GM19455 (cell line): ENCODE measurements at regions not wholly inside any gene's neighbourhood (a gene's known extent, or its start where the extent isn't known, plus 50 kb on each side); places are given as distances from the start of the nearest gene placed in this dataset.

Source experiments
- ATAC-seq: cut with Tn5 transposase; IDR thresholded peaks from one replicate; pipeline ENCODE4 v1.9.1; 2021; ENCODE audit not compliant: unreplicated experiment

- ATAC-seq = no peak
Measured at GRCh38 chr12:19855851-19856250, 416.6 kb downstream of the AEBP2 start.

- ATAC-seq = no peak
Measured at GRCh38 chr12:19856389-19856788, 417.1 kb downstream of the AEBP2 start.

DNA sequence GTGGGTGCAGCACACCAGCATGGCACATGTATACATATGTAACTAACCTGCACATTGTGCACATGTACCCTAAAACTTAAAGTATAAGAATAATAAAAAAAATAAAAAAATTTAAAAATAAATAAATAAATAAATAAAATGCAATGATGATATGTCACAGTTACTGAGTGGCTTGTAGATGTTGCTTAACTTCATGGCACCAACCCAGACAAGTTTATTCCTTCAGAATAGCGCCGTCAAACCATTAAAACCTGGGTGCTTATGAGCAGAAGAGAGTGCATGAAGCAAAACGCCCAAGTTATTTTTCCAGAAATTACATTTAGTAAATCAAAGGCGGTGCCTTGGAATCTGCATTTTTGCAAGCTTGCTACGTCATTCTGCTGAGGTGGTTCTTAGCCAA lies 417.9 kb downstream of the AEBP2 start:
- ATAC-seq = no peak

DNA sequence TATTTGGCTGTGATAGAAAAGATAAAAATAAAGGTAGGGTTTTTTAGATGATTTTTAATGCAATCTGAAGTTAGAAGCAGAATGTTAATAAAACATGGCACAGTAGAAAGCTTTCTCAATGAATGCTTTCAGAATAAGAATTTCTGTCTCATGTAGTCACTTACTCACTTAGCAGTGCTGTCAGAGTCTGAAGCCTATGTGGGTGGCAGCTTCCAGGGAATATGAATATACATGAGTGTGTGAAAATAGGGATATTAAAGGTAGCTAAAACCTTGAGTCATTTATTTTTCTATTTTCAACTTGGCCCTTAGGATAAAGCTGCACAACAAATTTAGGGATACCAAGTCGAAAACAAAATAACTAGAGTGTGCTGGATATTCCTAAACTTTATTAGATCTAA lies 427.9 kb downstream of the AEBP2 start:
- ATAC-seq = no peak

DNA sequence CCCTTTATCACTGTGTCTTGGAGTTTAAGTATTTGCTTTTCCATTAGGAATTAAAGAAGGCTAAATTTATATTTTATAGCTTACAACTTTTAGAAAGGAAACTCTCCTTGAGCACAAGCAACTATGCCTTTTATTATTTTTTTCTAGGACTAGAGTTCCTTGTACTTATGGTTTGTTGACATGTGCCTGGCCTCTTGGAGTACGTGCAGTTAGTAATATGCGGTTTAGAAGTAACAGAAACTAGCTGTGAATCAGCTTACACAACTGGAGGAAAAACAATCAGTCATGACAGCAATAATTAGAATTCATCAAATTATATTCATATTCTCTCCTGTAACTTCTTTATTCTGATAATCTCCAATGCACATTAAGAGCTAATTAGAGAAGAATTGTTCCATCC lies 428.7 kb downstream of the AEBP2 start:
- ATAC-seq = no peak

DNA sequence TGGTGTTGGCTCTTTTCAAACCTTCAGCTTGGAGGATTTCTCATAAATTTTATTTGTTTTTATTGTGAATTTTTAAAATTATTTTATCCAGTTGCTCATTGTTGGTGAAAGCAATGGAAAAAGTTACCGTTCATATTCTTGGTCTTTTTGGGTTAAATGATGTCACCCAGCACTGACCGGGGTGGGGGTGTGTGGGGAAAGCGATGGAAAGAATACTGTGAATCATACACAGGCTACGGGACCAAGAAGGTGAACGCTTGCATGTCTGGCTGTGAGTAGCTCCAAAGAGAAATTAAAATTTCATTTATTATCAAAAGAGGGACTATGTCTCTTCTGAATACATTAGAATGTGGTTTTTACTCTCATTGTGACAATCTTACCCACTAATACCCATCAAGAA lies 430.1 kb downstream of the AEBP2 start:
- ATAC-seq = no peak

DNA sequence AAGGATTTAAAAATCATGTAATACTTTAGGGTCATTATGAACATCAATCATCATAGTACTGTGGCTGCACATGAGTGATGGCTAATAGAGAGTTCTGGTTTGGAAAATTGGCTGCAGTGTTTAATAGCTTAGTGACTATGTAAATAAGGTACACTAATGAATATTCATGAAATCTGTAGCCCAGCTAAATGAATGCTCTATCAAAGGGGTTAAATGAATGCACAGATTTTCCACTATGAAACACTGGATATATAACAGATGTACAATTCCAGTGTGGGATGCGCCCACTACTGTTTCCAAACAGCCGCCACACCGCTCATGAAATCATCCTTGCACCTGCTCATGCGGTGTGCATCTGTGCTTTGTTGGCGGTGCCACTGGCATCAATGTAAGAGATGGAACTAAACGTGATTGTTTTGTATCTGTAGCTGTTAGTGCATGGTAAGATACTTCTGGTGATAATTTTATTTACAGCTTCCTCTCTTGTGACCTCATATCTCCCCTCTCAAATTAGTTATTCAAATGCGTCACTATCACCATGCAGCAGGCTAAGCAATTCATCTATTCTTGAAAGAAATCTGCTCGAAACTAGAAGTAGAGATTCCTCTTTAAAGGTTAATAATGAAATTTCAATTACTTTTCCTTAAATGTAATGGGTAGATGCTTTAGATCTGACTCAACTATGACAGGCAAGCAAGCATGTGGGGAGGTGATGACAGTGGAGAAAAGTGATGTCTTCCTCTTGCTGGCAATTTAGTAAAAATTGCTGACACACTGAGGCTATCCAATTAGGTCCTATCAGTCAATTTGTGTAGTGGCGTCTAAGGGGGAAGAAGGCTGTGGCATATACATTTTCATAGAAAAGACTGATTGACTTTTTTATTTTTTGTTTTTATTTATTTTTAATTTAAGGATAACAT lies 433.6 kb downstream of the AEBP2 start:
- ATAC-seq = no peak

- no peak for ATAC-seq
Measured at GRCh38 chr12:19880076-19880475, 440.8 kb downstream of the AEBP2 start.

GRCh38 chr12:19880721-19881120 lies 441.4 kb downstream of the AEBP2 start:
- ATAC-seq = no peak

DNA sequence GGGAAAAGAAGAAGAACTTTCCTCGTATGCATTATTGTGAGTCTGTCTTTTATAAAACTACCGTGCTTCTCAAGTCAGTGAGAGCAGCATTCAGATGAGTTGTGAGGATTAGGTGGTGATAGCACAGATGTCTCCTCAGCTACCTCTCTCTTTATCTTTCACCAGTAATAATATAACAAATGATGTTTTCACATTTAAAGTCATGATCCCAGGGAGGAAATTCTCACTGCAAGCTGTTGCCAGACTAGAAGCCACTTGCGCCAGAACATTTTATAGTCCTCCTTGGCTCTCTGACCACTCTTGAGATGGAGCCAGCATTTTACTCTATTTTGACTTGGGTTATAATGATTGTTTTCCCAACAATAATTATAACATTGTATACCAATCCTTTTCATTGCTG lies 443.1 kb downstream of the AEBP2 start:
- no peak for ATAC-seq

DNA sequence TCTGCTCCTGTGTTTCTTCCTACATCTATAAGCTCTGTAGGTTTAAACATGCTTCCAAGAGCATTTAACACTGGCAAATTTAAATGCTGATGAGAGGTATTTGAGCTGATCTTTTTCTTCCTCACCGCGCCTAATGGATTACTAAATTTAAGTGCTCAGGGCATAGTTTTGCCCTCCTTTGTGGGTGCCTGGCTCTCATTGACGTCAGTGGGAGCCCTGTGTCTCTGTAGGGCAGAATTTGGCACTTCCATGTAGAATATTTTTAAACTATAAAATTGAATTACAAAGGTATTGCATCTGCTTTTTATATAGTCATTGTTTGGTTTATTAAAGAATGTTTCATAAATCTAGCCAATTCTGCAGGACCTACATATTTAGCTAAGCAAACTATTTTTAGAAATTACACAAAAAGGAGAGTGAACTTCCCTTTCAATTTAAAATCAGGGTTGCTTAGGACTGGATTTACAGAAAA lies 444.8 kb downstream of the AEBP2 start:
- no peak for ATAC-seq

- no peak for ATAC-seq
Measured at GRCh38 chr12:19885093-19885812, 446.0 kb downstream of the AEBP2 start.

- no peak for ATAC-seq
Measured at GRCh38 chr12:19886065-19886464, 446.8 kb downstream of the AEBP2 start.

GRCh38 chr12:19886639-19887064 lies 447.4 kb downstream of the AEBP2 start:
- ATAC-seq = no peak

GRCh38 chr12:19890024-19890423 lies 450.7 kb downstream of the AEBP2 start:
- ATAC-seq = no peak

DNA sequence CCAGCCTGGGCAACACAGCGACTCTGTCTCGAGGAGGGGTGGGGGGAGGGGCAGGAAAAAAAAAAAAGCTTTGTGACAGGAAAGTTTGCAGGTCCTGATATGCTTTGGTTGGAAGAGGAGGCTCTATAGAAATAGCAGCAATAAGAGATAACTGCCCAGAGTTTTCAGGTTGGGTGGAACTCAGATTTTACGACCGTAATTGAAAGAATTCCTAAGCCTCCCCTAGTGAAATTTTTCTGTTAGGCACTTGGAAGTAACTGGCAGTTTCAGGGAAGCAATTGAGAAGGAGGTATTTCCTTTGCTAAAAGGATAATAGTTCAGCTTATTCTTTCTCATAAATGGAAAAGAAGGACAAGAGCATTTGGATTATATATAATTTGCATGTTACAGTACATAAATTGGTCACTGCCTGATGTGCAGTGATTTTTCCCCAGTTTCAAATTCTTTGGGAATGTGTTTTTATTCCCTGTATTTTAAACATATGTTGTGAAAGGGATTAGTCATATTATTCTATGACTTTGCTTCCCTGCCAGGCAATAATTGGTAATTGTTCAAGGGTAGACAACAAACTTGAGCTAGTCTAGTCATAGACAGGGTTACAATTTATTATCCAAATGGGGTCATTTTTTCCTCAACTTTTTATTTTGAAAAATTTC lies 452.8 kb downstream of the AEBP2 start:
- no peak for ATAC-seq

GRCh38 chr12:19893514-19893913 lies 454.2 kb downstream of the AEBP2 start:
- ATAC-seq = no peak

- no peak for ATAC-seq
Measured at GRCh38 chr12:19894050-19894449, 454.8 kb downstream of the AEBP2 start.

GRCh38 chr12:19894803-19895202 lies 455.5 kb downstream of the AEBP2 start:
- peak; percentile 86 for ATAC-seq

DNA sequence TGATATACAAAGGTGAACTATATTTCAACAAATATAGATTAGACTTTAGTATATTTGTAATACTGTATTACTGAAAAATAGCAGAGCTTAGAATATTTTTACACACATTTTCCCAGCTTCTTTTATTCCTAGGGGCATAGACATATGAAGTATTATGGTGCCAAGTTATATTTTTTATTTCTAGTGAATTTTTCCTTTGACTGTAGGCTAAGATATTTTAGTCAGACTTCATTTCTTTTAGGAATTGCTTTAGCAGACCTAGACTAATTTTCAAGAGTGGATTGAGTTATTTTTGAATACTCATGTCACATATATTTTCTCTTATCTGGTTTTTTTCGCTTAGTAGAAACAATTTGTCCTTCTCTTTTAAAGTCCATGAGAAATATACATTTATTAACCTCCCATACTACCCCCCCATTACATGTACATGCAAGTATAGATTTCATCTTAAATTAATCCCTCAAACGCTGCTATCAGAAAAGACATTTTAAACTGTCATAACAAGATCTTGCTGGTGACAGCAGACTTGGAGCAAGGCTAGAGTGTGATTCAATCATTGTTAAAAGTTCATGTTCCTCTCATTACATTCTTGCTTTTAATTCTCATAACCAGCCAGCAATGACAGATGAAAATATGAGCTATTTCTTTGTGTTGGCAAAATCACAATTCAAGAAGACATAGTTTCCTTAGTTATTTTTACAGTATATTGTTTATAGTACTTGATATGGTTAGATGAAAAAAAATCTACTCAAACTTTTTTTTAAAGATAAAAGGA lies 456.1 kb downstream of the AEBP2 start:
- ATAC-seq = no peak

- no peak for ATAC-seq
Measured at GRCh38 chr12:19896041-19896440, 456.7 kb downstream of the AEBP2 start.
